ENCODE measurements at regions not wholly inside any gene's neighbourhood (a gene's known extent, or its start where the extent isn't known, plus 50 kb on each side); places are given as distances from the start of the nearest gene placed in this dataset.

DNA sequence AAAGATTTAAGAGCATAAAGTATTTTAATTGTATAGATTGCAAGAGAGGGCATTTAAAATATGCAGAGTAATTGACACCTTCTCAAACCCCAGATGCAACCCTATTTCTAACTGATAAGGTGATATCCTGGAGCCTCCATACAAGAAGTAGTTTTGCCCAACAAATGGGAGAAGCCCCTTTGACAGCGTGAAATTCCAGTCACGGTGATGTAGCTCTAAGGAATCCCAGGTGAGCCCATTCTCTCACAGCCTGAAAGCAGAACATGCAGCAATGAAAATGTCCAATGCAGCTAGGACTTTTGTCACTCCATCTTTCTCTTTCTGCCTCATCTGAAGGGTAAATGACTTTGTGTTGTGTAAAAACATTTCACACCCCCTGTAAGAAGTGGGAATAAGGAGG is 96.4 kb downstream of the TMEM212 start:
- ATAC-seq, result no peak
- TF ChIP-seq, protein P1, sequence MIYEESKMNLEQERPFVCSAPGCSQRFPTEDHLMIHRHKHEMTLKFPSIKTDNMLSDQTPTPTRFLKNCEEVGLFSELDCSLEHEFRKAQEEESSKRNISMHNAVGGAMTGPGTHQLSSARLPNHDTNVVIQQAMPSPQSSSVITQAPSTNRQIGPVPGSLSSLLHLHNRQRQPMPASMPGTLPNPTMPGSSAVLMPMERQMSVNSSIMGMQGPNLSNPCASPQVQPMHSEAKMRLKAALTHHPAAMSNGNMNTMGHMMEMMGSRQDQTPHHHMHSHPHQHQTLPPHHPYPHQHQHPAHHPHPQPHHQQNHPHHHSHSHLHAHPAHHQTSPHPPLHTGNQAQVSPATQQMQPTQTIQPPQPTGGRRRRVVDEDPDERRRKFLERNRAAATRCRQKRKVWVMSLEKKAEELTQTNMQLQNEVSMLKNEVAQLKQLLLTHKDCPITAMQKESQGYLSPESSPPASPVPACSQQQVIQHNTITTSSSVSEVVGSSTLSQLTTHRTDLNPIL (CRISPR knock-in tag; IDR thresholded peaks at IDR 0.05; ENCODE audit: low read depth), result no peak
- TF ChIP-seq ZNF70 (CRISPR knock-in tag; IDR thresholded peaks at IDR 0.05) (no peak), CSDC2 (CRISPR knock-in tag; IDR thresholded peaks at IDR 0.05) (no peak), OSR1 (CRISPR knock-in tag; IDR thresholded peaks at IDR 0.05) (no peak)

DNA sequence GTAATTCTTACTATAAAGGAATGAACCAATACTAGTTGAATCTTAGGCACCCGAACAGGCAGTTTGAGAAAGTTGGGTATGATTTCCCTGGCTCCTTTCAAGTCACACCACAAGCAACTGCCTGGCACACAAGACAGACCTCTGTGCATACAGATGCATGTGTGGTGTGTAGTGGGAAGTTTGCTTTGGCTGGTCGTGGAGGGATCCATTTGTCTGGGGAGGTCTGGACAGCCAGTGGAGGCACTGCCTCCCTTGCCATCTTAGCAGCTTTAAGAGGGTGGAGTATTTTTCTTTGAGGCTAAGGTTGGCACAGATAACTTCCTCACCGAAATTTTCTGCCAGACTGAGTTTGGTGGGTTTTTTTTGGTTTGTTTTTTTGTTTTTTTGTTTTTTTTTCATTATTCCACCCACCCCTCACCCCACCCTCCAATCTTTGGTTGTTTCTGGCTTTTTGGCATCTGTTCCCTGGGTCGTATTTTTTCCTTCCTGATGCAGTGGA is 97.1 kb downstream of the TMEM212 start:
- no peak for ATAC-seq
- no peak for TF ChIP-seq TCF4 (CRISPR knock-in tag; IDR thresholded peaks at IDR 0.05; ENCODE audit: borderline replicate concordance)
- TF ChIP-seq ZFP30 (CRISPR knock-in tag; IDR thresholded peaks at IDR 0.05), result no peak
- TF ChIP-seq PATZ1 (CRISPR knock-in tag; IDR thresholded peaks at IDR 0.05; ENCODE audit: borderline replicate concordance), result no peak
- TF ChIP-seq ZNF565 (CRISPR knock-in tag; conservative IDR thresholded peaks at IDR 0.05; ENCODE audit: low read depth), result no peak
- TF ChIP-seq SNAI2 (CRISPR knock-in tag; IDR thresholded peaks at IDR 0.05), result no peak
- no peak for TF ChIP-seq CSDC2 (CRISPR knock-in tag; IDR thresholded peaks at IDR 0.05)
- TF ChIP-seq GLIS3 (CRISPR knock-in tag; IDR thresholded peaks at IDR 0.05), result no peak
- no peak for TF ChIP-seq ZFP3 (CRISPR knock-in tag; IDR thresholded peaks at IDR 0.05)
- no peak for TF ChIP-seq PPARA (CRISPR knock-in tag; IDR thresholded peaks at IDR 0.05; ENCODE audit: borderline replicate concordance)
- TF ChIP-seq BACH2 (CRISPR knock-in tag; IDR thresholded peaks at IDR 0.05; ENCODE audit: borderline replicate concordance), result no peak
- TF ChIP-seq ISL1 (CRISPR knock-in tag; IDR thresholded peaks at IDR 0.05), result no peak
- no peak for TF ChIP-seq ZNF70 (CRISPR knock-in tag; IDR thresholded peaks at IDR 0.05)
- TF ChIP-seq, protein P2, sequence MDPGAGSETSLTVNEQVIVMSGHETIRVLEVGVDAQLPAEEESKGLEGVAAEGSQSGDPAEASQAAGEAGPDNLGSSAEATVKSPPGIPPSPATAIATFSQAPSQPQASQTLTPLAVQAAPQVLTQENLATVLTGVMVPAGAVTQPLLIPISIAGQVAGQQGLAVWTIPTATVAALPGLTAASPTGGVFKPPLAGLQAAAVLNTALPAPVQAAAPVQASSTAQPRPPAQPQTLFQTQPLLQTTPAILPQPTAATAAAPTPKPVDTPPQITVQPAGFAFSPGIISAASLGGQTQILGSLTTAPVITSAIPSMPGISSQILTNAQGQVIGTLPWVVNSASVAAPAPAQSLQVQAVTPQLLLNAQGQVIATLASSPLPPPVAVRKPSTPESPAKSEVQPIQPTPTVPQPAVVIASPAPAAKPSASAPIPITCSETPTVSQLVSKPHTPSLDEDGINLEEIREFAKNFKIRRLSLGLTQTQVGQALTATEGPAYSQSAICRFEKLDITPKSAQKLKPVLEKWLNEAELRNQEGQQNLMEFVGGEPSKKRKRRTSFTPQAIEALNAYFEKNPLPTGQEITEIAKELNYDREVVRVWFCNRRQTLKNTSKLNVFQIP (CRISPR knock-in tag; IDR thresholded peaks at IDR 0.05; ENCODE audit: borderline replicate concordance, low read depth), result no peak

DNA sequence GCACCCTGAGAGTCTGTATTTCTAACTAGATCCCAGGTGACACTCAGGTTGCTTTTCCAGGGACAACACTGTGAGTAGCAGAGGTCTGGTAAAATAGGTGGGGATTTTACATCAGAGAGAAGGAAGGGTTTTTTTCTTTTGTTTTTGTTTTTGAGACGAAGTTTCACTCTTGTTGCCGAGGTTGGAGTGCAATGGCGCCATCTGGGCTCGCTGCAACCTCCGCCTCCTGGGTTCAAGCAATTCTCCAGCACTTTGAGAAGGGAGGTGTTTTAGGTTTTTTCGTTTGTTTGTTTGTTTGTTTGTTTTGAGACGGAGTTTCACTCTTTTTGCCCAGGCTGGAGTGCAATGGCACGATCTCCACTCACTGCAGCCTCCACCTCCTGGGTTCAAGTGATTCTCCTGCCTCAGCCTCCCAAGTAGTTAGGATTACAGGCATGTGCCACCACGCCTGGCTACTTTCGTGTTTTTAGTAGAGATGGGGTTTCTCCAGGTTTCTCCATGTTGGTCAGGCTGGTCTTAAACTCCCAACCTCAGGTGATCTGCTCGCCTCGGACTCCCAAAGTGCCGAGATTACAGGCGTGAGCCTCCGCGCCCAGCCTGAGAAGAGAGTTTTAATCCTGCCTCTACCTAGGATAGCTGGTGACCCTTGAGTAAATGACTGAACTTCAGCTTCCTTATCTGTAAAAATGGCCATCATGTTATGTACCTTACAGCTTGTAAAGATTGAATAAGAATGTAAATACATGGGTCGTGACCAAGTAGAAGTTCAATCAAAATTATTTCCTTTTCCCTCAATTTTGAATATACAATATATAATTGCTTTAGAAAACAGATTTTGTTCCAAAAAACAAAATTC is 95.9 kb upstream of the FNDC3B start:
- TF ChIP-seq CSDC2 (CRISPR knock-in tag; IDR thresholded peaks at IDR 0.05) (no peak), ISL1 (CRISPR knock-in tag; IDR thresholded peaks at IDR 0.05) (no peak), ZNF8 (CRISPR knock-in tag; IDR thresholded peaks at IDR 0.05) (no peak), ZFP3 (CRISPR knock-in tag; IDR thresholded peaks at IDR 0.05) (no peak), TCF4 (CRISPR knock-in tag; IDR thresholded peaks at IDR 0.05; ENCODE audit: borderline replicate concordance) (no peak), SNAI2 (CRISPR knock-in tag; IDR thresholded peaks at IDR 0.05) (no peak), ZFP30 (CRISPR knock-in tag; IDR thresholded peaks at IDR 0.05) (no peak), ZC3H10 (CRISPR knock-in tag; IDR thresholded peaks at IDR 0.05) (no peak), PPARA (CRISPR knock-in tag; IDR thresholded peaks at IDR 0.05; ENCODE audit: borderline replicate concordance) (no peak), RARB (CRISPR knock-in tag; IDR thresholded peaks at IDR 0.05) (no peak), OSR1 (CRISPR knock-in tag; IDR thresholded peaks at IDR 0.05) (no peak), PATZ1 (CRISPR knock-in tag; IDR thresholded peaks at IDR 0.05; ENCODE audit: borderline replicate concordance) (no peak), TSHZ2 (CRISPR knock-in tag; IDR thresholded peaks at IDR 0.05) (no peak), ZNF70 (CRISPR knock-in tag; IDR thresholded peaks at IDR 0.05) (no peak), TOX (CRISPR knock-in tag; IDR thresholded peaks at IDR 0.05; ENCODE audit: borderline replicate concordance) (no peak)
- TF ChIP-seq, protein P3, sequence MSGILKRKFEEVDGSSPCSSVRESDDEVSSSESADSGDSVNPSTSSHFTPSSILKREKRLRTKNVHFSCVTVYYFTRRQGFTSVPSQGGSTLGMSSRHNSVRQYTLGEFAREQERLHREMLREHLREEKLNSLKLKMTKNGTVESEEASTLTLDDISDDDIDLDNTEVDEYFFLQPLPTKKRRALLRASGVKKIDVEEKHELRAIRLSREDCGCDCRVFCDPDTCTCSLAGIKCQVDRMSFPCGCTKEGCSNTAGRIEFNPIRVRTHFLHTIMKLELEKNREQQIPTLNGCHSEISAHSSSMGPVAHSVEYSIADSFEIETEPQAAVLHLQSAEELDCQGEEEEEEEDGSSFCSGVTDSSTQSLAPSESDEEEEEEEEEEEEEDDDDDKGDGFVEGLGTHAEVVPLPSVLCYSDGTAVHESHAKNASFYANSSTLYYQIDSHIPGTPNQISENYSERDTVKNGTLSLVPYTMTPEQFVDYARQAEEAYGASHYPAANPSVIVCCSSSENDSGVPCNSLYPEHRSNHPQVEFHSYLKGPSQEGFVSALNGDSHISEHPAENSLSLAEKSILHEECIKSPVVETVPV (CRISPR knock-in tag; IDR thresholded peaks at IDR 0.05), result no peak
- TF ChIP-seq, protein P2 (CRISPR knock-in tag; IDR thresholded peaks at IDR 0.05; ENCODE audit: borderline replicate concordance, low read depth), result no peak
- ATAC-seq, result no peak
